Putamen (tissue), 1 donor: ENCODE measurements at regions not wholly inside any gene's neighbourhood (a gene's known extent, or its start where the extent isn't known, plus 50 kb on each side); places are given as distances from the start of the nearest gene placed in this dataset.

Experiments
- DNase-seq: peaks from one replicate; pipeline ENCODE4 v3.0.0-alpha.2; 2016; ENCODE audit warnings: low spot score

DNA sequence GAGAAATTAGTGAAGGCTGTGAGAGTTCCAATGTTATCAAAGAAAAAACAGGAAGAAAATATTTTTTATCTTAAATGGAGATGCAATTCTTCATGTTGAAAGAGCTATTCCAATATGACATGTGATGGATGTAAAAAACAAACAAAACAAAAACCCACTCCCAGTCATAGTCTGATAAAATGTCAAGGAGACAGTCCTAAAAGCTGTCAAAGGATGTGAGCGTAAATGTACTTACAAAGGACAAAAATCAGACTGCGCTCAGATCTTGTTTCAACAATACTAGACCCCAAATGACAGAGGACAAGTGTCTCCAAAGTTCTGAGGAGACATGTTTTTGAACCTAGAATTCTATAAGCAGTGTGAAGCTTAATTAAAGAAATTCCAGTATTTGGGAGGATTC is 265.8 kb downstream of the PLPP3 start:
- DNase-seq, result no peak

DNA sequence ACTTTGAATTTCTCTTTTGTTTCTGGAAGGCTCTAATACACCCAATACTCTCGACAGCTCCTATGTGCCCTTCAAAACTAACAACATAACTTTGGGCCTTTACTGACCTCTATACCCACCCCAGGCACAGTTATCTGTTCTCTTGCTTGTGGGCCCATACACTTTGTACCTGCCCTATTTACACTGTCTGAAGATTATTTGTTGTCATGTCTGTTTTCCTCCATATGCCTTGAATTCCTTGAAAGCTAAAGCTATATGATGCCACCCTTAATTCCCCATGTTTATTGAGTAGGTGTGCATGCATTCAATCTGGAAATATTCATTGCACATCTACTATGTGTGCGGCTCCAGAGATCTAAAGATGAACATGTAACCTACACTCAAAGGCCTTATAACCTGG is 267.6 kb downstream of the PLPP3 start:
- DNase-seq, result no peak

DNA sequence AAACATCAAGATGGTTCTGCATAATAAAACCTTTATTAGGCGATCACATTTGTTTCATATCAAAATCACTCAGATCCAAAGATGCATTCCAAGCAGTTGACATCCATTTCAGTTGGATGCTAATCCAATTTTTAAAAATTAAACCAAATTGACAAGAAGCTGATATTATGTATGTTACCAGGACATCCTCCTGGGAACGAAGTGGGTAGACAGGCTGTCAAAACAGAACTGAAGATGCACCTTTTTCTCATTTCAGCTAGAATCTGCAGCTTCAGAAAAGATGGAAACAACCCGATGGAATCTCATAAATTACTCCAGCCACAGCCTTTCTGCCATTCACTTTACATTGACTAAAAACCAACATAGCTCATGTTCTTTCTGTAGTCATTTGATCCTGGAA is 268.4 kb downstream of the PLPP3 start:
- DNase-seq, result peak; percentile 7

DNA sequence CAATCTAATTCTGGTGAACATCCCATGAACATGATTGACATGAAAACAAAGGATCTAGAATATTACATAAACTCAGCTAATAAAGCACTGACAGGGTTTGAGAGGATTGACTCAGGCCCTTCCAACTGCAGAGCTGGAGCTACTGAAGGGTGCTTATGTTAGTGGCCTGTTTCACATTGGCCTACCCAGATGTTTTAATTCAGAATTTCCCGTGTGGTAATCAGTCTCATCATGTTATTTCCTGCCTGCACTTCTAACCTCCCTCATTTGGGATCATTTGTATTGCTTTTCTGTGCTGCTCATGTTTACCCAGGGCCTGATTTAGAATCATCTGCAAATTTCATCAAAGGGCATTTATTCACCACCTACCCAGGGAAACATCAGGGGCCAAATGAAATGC is 270.3 kb downstream of the PLPP3 start:
- no peak for DNase-seq

DNA sequence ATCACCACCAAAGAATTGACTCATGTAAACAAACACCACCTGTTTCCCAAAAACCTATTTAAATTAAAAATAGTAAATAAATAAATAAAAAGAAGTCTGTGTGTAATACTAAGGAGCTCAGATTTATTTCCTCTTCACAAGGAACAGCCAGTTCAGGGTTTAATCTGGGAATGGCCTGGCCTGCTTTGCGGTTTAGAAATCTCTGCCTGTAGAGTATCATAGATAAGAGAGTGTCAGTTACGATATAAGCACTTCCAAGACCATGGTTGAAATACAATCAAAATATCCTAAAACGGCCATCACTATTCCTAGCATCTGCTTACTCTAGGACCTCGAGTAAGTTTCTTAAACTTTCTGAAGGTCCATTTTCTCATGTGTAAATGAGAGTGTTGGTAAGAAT is 274.4 kb downstream of the PLPP3 start:
- DNase-seq, result no peak

DNA sequence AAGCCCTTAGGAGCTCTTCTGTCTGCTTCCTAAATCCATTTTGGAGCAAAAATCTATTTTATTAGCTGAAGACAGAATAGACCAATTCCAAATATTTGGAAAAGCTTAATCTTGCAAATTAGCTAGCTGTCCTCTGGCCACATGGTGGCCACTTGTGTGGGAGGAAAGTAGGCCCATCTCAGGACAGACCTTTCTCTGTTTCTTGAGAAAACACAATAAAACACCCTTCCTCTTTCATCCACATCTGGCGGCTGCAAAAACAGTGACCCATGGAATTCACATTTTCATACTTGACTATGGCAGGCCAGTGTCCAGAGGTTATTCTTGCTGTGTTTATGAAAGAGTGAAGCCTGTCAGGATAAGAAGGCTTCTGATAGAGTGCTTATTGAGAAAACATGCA is 275.6 kb downstream of the PLPP3 start:
- no peak for DNase-seq

DNA sequence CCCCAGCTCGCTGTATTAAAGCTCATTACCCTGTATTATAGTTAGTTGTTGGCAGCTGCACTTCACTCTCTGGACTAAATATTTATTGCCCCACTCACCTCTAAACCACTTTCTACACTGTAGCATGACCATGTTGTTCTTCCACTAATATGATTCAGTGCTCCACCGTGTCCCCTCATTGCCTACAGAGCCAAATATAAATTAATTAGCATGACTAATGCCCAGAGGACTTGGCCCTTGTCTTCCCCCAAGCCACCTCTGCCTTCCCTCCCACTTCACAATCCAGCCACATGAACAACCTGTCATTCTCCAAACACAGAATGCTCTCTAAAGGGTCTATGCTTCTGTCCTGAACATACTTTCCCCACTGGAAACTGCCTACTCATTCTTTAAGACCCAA is 276.5 kb downstream of the PLPP3 start:
- DNase-seq, result no peak

DNA sequence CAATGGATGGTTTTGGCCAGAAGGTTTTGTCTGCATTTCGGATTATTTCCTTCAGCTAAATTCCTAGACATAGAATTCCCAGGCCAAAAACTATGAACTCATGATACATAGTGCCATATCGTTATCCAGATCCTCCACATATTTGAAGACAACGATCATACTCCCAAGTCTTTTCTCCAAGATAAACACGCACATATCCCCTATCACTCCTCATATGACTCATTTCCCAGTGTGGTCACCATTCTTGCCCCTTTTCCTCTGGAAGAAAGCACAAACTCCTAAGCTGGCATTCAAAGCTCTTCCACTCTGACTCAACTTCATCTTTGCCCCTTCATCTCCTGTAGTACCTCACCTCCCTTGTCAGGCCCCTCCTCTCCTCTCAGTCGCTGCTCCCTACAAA is 277.6 kb downstream of the PLPP3 start:
- no peak for DNase-seq

DNA sequence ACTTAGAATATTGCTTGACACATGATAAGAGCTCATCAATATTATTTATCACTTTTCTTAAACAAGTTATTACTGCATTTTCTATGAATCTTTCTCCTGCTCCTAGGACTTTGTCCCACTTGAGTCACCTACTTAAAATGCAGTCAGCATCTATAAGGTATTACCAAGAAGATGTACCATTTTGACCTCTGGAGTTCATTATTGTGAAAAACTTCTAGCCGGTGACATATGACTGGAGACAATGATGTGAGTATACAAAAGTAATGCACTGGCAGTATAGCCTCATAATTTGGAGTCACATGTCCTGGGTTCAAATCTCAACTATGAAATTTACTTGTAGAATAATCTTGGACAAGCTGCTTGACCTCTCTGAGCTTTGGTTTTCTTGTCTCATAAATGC is 278.5 kb downstream of the PLPP3 start:
- no peak for DNase-seq

DNA sequence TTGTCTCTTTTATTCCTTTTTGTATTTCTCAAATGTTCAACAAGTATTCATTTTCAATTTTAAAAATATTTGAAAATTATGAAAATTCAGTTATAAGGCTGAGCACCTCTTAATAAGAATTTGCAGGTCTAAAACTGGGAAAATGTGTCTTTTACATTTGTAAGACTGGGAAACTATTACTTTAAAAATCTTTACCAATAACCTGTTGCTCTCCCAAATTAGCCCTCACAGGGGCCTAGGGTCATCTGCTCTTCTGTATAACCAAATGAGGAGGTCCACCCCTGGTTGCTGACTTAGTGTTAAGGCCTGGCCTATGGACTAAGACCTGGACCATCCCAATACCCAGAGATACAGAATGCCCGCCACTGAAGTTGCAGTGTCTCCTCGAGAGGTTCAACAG is 280.5 kb downstream of the PLPP3 start:
- no peak for DNase-seq

DNA sequence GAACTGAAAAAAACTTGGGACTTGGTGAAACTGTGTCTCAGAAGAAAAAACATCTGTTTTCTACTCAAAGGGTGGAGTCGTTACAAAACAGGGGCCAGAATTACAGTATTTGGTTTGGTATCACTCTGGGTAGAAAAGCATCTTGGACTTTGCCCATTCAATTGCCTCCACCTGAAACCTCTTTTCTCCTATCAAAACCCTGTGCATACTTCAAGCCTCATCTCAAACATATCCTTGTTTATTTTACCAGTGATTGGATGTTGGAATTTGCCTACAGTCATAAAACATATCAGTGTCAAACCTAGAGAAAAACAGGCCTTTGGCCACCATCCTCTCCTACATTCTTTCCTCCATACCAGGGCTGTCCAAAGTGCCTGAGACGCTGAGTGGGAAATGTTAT is 281.5 kb downstream of the PLPP3 start:
- DNase-seq, result no peak

DNA sequence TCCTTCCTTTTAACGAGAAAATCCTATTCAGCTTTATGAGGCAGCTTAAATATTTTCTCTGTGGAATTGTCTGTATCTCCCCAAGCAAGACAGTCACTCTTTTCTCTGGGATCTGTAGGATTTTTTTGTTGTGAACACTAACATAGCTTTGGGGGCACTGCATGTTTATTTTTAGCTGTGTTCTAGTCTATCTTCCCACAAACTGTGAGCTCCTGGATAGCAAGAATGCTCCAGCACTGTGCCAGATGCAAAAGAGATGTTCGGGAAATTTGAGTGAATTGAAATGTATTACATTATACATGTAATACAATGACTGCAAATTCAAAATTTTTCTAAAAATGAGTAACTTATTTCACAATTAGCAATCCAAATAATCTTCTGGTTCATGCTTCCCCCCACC is 282.2 kb downstream of the PLPP3 start:
- DNase-seq, result no peak

DNA sequence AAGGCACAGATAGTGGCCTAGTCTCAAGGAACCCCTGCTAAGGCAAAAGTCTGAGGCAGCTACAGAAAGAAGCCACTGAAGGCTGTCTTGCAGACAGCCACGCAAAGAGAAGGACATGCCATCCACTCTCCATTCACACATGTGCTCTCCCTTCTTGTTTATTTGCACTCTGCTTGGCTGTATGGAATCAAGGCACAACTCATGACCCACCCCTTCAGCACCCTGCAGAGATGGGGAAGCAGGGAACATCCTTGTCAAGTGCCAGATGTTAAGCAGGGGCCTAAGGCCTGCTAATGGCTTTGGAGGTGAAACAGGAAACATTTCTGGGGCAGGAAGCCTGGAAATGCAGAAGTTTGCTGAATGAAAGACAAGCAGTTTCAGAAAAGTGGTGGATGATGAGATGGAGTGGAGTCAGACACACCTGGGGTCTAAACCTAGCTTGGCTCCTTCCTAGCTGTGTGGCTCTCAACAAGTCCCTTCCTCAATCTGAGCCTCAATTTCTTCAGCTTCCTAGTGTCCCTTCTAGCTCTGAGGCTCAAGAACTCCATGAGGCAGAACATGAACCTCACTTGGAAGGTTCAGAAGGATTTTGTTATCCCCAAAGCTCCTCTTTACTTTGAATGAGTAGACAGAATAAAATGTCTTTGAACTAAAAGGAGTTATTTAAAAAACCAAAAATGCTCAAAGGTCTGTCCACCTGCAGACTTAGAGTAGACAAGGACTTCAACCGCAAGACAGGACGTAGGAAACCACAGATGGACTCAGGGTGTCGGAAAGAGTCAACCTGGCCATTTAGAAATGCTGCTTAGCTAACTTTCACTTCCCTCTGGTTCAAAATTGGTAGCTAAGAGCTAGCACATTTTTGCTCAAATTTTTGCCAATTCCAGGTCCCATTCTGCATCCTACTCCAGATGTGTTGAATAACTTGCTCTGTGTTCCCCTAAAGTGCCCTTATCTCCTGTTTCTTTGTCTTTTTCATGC is 283.1 kb downstream of the PLPP3 start:
- DNase-seq, result no peak

DNA sequence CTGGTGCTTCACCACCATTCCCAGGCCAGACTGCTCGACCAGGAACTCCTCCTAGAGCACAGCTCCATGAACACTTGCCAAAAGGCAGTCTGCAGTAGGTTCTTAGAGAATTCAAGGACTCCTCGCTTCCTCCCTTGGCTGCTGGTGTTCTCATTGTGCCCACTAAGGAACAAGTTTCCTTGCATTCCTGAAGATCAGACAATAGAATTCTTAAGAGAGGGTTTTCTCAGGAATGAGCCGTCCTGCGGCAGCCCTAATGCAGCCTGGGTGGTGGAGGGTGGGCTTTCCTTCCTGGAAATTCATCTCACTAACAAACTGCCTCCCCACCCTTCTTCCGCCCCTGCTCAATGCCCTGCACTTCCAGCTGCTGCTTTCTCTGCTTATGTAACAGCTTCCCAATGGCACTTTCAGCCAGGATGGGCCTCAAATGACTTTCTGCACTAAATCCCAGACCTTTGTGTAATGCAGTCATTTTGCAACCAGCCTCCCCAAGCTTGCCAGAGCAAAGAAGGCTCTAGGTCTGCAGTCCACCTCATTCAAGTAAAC is 287.9 kb downstream of the PLPP3 start:
- no peak for DNase-seq

DNA sequence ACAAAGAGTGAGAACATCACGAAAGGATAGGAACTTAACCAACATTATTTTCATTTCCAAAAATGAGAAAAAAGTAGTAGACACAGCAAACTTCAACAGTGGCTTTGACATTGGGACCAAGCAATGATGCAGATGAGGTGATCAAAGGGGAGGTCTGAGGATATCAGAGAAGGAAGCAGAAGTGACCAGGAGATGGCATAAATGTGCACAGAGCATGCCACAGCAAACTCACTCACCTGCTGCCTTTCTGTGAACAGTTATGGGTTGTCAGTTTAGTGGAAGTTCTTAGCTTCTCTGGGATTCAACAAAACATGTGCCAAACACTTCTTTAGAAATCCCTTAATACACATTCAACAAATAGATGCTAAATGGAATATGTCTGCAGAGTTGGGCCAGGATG is 290.1 kb downstream of the PLPP3 start:
- DNase-seq, result no peak

DNA sequence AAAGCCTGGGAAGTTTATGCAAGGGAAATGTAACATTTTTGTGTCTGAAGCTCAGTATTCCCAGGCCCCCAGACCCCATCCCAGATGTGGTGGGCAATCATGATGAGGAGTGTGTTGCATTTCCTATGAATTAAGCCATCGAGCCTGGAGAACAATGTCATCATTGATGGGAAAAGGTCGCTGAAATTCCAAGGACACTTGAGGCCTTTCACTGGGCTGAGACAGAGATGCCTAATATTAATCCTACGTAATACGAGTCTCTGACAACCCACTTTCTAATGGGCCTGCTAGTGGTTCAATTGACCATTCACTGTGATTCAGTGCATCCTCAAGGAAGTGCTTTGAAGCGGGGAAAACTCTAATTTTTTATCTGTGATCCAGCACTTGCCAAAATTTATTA is 291.6 kb downstream of the PLPP3 start:
- no peak for DNase-seq

DNA sequence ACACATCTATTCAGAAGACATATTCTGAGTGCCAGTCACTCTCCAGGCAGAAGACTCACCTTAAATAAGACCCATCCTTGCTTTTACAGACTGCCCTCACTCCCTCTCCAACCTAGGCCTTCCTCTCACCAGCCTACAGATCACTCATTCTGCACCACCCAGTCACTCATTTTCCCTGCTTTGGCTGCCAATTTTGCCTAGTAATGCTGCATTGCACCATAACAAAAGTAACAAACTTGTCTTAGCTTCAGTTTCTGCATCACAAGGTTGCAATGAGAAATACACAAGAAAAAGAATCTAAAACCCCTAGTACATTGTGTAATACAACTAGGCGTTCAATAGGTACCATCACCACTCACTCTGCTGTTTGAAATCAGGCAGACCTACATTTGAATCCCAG is 292.4 kb downstream of the PLPP3 start:
- DNase-seq, result no peak

DNA sequence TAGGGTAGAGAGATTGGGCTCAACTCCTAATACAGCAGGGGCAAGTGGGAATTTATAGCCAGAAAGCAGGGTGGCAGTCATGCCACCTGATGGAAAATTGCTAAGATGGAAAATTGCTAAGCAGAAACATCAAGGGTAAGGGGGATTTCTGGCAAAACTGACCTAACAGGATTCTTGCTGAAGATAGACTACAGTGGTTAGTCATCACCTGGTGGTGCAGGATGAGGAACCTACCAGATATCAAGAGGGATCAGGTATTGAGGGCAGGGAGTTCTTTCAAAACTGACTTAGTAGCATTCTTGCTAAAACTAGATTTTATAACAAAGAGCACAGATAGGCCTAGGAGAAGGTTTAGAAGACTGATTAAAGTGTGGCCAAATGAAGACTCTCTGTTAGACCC is 292.9 kb downstream of the PLPP3 start:
- DNase-seq, result no peak

DNA sequence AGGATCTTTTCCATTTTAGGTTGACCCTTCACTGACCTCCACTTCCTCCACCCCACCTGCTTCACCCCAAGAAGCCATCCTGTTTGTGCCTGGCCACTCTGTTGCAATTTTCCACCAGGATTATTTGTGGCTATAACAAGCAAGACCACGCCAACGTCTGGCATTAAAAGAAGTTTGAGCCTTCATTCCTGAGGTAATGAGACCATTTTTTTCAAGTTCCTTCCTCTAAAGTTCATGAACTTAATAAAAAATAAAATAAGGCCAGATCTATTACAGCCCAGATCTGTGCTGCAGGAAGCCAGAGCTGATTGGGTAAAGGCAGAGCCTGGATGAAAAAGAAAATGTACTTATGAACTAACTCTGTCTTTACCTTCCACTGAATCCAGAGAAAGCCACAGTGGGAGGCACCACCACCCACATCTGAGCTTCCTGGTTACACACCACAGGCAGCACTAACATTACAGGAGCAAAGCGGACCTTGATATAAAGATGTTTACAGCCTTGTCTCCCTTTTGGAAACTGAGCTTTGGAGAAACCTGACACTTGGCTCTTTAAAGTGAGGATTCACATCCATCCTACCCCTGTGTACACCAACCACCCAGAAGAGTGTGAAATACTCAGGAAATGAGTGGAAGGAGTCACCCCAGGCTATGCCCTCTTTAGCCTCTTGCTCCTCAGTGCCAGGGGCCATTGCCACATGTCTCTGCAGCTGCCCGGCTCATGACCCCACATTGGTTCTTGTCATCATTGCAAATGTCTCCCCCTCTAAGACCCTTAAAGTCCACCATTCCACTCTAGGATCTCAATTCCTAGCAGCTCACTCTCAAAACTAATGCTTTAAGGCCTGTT is 293.6 kb downstream of the PLPP3 start:
- DNase-seq, result no peak

DNA sequence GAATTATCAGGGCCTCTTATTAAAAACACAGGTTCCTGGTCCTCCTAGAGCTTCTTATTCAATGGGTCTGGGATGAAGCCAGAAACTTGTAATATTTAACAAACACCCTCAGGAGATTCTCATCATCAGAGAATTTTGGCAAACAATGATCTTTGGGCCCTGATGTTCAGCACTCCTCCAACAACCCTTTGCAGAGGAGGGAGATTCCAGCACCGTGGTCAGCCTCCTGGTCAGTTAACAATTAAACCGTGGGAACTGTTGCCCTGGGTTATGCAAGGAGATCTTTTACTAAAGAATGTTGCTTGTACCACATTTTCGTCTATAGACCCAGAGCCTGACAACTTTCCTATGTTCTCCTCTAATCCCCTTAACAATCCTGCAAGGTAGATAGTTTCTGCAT is 294.4 kb downstream of the PLPP3 start:
- no peak for DNase-seq

DNA sequence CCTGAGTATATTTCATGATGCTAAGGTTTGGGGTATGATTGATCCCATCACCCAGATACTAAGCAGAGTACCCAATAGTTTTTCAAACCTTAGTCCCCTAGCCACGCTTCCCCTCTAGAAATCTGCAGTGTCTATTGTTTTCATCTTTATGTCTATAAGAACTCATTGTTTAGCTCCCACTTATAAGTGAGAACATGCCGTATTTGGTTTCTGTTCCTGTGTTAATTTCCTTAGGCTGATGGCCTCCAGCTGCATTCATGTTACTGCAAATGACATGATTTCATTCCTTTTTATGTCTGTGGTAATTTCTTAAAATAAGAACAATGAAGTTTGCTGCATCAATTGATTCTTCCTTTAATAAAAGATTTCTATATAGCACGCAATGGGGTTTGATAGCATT is 301.3 kb downstream of the PLPP3 start:
- DNase-seq, result no peak

DNA sequence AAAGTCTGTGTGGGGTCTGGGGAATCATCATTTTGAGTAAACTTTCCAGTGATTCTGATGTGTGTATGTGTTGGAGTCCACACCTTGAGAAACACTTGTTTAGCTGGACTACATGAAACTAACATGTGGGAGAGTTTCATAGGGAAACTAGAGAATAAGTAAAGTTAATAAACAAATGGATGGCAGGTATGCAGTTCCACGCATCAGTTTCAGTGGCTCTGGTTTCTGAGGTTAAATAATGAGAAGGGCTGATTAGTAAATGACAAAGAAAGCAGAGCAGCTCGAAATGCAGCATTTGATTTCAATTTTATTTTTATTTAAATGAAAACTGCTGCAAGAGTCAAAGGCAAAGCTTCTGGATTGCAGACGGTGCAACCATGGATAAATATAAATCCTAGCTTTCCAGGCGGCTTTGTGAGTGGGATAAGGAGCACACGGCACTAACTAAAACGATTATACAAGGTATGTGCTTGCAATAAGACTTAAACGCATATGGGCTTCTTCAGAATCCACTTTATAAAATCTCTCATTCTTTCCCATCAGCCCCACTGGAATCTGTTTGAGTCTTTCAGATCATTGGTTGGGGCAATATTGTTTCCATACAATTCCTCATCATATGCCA is 310.7 kb downstream of the PLPP3 start:
- DNase-seq, result no peak
